OCI-LY1 (cell line): ENCODE measurements at regions not wholly inside any gene's neighbourhood (a gene's known extent, or its start where the extent isn't known, plus 50 kb on each side); places are given as distances from the start of the nearest gene placed in this dataset.

ENCODE experiments used
- H2AFZ ChIP-seq: fragments of 200-600 bp; sonication (generic), shearing (Covaris generic); 2 replicates; pipeline ENCODE4 v1.6.0; 2014; ENCODE audit warnings: antibody characterized with exemption, mild to moderate bottlenecking, low read length
- H3F3A ChIP-seq: fragments of 200-600 bp; sonication (generic), shearing (Covaris generic); 2 replicates; pipeline ENCODE4 v1.6.0; 2014; ENCODE audit warnings: mild to moderate bottlenecking, antibody characterized with exemption, low read length, moderate library complexity; ENCODE audit not compliant: insufficient read depth
- H3K27ac ChIP-seq: fragments of 200-600 bp; sonication (generic); 2 replicates; pipeline ENCODE4 v1.5.1; 2014; ENCODE audit warnings: low read length, mixed run types, mild to moderate bottlenecking, low read depth; ENCODE audit not compliant: poor library complexity, severe bottlenecking
- H3K27me3 ChIP-seq: fragments of 200-600 bp; sonication (generic); 2 replicates; pipeline ENCODE4 v1.6.0; 2014; ENCODE audit warnings: antibody characterized with exemption, mild to moderate bottlenecking, low read length, moderate library complexity; ENCODE audit not compliant: insufficient read depth
- H3K36me3 ChIP-seq: fragments of 200-600 bp; sonication (generic); 2 replicates; pipeline ENCODE4 v1.6.1; 2014; ENCODE audit warnings: mild to moderate bottlenecking, antibody characterized with exemption, low read length, moderate library complexity, mixed read lengths; ENCODE audit not compliant: insufficient read depth
- H3K4me1 ChIP-seq: fragments of 200-600 bp; sonication (generic); 2 replicates; pipeline ENCODE4 v1.5.1; 2014; ENCODE audit warnings: mild to moderate bottlenecking, low read length, moderate library complexity; ENCODE audit not compliant: insufficient read depth, severe bottlenecking
- H3K4me2 ChIP-seq: fragments of 200-600 bp; sonication (generic), shearing (Covaris generic); 2 replicates; pipeline ENCODE4 v1.6.1; 2014; ENCODE audit warnings: low read length
- H3K4me3 ChIP-seq: fragments of 200-600 bp; sonication (generic); 2 replicates; pipeline ENCODE4 v1.5.1; 2014; ENCODE audit warnings: low read length, low read depth, mild to moderate bottlenecking, mixed read lengths; ENCODE audit not compliant: poor library complexity, severe bottlenecking
- H3K79me2 ChIP-seq: fragments of 200-600 bp; shearing (Covaris generic); 2 replicates; pipeline ENCODE4 v1.6.1; 2016; ENCODE audit warnings: mixed run types, low read length, mixed read lengths; ENCODE audit not compliant: insufficient read depth
- H3K9ac ChIP-seq: fragments of 200-600 bp; sonication (generic), shearing (Covaris generic); 2 replicates; pipeline ENCODE4 v1.6.1; 2014; ENCODE audit warnings: mild to moderate bottlenecking, low read length, mixed read lengths
- H3K9me2 ChIP-seq: fragments of 200-600 bp; sonication (generic), shearing (Covaris generic); 2 replicates; pipeline ENCODE4 v1.6.1; 2014; ENCODE audit warnings: low read depth, mild to moderate bottlenecking, low read length, mixed read lengths
- H3K9me3 ChIP-seq: fragments of 200-600 bp; shearing (Covaris generic); 2 replicates; pipeline ENCODE4 v1.6.1; 2014; ENCODE audit warnings: low read length, mixed read lengths
- H4K20me1 ChIP-seq: fragments of 200-600 bp; sonication (generic), shearing (Covaris generic); 2 replicates; pipeline ENCODE4 v1.6.0; 2016; ENCODE audit warnings: mild to moderate bottlenecking, low read length; ENCODE audit not compliant: insufficient read depth
- EZH2 ChIP-seq: fragments of 200-600 bp; sonication (generic), shearing (Covaris generic); IDR thresholded peaks from 2 replicates; pipeline ENCODE4 v1.8.0; 2017; ENCODE audit warnings: borderline replicate concordance, mixed run types, mild to moderate bottlenecking, antibody characterized with exemption, low read length, moderate library complexity, mixed read lengths
- TF ChIP-seq, protein P1 (sequence below): fragments of 200-600 bp; sonication (generic), shearing (Covaris generic); IDR thresholded peaks from 2 replicates; pipeline ENCODE4 v1.5.1; 2017; ENCODE audit warnings: mild to moderate bottlenecking, antibody characterized with exemption, low read length, moderate library complexity, mixed read lengths

DNA sequence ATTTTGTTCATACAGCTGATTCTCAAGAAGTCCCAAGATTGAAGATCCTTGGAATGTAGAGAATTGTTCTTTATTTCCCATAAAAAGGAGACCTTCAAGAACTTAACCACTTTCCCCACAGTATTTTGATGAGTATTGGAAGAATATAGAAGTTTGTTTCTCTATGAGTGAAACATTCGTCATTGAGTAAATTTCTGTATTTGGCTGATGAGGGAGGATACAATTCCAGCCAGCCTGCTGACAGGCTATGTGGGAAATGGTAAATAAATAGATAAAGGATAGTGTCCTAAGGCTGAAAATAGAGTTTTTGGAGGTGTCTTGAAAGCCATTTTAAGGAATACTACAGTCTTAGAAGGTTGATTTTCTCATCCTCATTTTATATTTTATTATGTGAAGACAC, 1076.1 kb downstream of the ROBO2 start:
- Histone ChIP-seq H3K9me3 (no peaks in the 10 kb centered on the region), H3K79me2 (no peaks in the 10 kb centered on the region), H3K27ac (no peak overlapping the region), H3K4me1 (no peaks in the 10 kb centered on the region), H3F3A (no peaks in the 10 kb centered on the region), H4K20me1 (no peaks in the 10 kb centered on the region), H3K27me3 (no peaks in the 10 kb centered on the region), H2AFZ (no peak overlapping the region), H3K4me2 (no peak overlapping the region), H3K4me3 (no peak overlapping the region), H3K9me2 (no peaks in the 10 kb centered on the region), H3K36me3 (no peaks in the 10 kb centered on the region), H3K9ac (no peak overlapping the region)
- TF ChIP-seq, protein P1, sequence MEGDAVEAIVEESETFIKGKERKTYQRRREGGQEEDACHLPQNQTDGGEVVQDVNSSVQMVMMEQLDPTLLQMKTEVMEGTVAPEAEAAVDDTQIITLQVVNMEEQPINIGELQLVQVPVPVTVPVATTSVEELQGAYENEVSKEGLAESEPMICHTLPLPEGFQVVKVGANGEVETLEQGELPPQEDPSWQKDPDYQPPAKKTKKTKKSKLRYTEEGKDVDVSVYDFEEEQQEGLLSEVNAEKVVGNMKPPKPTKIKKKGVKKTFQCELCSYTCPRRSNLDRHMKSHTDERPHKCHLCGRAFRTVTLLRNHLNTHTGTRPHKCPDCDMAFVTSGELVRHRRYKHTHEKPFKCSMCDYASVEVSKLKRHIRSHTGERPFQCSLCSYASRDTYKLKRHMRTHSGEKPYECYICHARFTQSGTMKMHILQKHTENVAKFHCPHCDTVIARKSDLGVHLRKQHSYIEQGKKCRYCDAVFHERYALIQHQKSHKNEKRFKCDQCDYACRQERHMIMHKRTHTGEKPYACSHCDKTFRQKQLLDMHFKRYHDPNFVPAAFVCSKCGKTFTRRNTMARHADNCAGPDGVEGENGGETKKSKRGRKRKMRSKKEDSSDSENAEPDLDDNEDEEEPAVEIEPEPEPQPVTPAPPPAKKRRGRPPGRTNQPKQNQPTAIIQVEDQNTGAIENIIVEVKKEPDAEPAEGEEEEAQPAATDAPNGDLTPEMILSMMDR: no peak
- TF ChIP-seq EZH2: no peak

DNA sequence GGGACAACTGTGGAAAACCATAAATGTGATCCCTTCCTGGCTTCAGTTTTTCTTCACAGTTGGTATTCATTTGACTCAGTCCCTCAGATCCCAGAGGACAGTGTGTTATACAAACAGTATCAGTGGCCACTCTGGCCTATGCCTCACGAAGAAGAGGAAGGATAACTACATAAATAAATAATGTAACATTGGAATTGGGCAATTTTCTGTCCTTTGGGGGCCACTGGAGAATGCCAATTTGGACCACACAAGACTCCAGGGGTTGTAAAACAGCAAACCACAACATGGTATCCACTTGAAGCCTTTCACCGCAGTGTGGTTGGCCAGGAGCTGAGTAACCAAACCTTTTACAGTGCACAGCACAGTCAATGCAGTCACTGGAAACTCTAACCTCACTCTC, 1077.0 kb downstream of the ROBO2 start:
- no peaks in the 10 kb centered on the region for H3K9me2 ChIP-seq
- H3K27ac ChIP-seq: no peak overlapping the region
- no peaks in the 10 kb centered on the region for H4K20me1 ChIP-seq
- no peaks in the 10 kb centered on the region for H3F3A ChIP-seq
- no peak overlapping the region for H3K4me3 ChIP-seq
- H2AFZ ChIP-seq: no peak overlapping the region
- no peak for TF ChIP-seq EZH2
- TF ChIP-seq, protein P1: no peak
- H3K36me3 ChIP-seq: no peaks in the 10 kb centered on the region
- H3K4me2 ChIP-seq: no peak overlapping the region
- H3K79me2 ChIP-seq: no peaks in the 10 kb centered on the region
- H3K27me3 ChIP-seq: no peaks in the 10 kb centered on the region
- H3K9ac ChIP-seq: no peak overlapping the region
- H3K9me3 ChIP-seq: no peaks in the 10 kb centered on the region
- H3K4me1 ChIP-seq: no peaks in the 10 kb centered on the region

DNA sequence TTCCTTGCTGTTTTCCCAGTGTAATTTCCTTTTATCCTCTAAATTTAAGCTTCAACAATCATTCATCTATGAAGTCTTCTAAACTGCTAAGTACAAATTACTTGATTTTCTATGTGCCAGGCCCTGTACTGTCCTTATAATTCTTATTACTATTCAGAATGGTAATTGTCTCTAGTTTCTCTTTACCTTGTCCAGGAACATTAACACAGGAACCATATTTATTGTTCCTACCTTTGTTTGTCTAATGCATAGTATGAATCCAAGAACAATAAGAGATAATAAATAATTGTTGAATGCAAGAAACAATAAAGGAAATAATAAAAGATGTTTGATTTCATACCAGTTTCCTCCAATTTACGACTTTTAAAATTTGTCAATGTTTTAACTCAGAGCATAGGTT, 1083.2 kb downstream of the ROBO2 start:
- Histone ChIP-seq H2AFZ (no peak overlapping the region), H3K4me2 (no peak overlapping the region), H3K79me2 (no peaks in the 10 kb centered on the region), H3F3A (no peaks in the 10 kb centered on the region), H3K27me3 (no peaks in the 10 kb centered on the region), H4K20me1 (no peaks in the 10 kb centered on the region), H3K4me3 (no peak overlapping the region), H3K4me1 (no peaks in the 10 kb centered on the region), H3K9me3 (no peaks in the 10 kb centered on the region), H3K9me2 (no peaks in the 10 kb centered on the region), H3K36me3 (no peaks in the 10 kb centered on the region), H3K27ac (no peak overlapping the region), H3K9ac (no peak overlapping the region)
- TF ChIP-seq, protein P1: no peak
- TF ChIP-seq EZH2: no peak
